HG02885 (cell line): ENCODE measurements at regions not wholly inside any gene's neighbourhood (a gene's known extent, or its start where the extent isn't known, plus 50 kb on each side); places are given as distances from the start of the nearest gene placed in this dataset.
"Not testable (repeated sequence)": the region's sequence is repeated elsewhere in the genome, so short reads cannot be mapped to it uniquely, and the experiment has no call there.

ENCODE experiments used
- ATAC-seq: cut with Tn5 transposase; IDR thresholded peaks from one replicate; pipeline ENCODE4 v1.9.1; 2021; ENCODE audit warnings: mild to moderate bottlenecking; ENCODE audit not compliant: unreplicated experiment, poor library complexity

DNA sequence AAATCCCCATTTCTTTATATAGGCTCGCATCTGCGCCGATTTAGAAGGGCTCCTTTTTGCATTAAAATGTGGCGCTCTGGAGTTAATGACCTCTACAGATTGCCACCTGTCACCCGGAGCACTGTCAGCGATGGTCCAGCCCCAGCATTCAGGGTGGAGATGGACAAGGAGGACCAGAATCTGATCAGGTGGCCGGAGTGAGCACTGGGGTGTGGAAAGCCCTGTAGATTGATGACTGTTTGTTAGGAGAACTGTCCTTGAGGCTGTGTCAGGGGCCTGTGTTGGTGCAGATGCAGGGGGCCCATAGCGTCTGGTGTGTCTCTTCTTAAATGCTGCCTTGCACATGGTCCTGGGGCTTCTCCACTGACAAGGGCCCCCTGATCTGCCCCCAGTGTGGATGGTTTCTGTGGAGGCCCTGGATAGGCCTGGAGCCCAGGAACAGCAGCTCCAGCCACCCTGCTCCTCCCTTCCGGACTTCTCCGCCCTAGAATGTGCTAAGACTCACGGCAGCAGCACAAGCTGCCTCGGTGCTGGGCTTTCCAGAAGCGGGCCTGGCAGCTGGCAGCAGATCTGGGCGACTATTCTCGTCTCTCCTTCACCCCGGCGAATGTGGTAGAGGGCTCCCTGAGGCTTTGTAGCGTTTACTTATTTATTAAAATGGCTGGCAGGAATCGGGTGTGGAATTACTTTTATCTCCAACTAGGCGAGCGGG is 1333.3 kb downstream of the BRD1 start:
- no peak for ATAC-seq

DNA sequence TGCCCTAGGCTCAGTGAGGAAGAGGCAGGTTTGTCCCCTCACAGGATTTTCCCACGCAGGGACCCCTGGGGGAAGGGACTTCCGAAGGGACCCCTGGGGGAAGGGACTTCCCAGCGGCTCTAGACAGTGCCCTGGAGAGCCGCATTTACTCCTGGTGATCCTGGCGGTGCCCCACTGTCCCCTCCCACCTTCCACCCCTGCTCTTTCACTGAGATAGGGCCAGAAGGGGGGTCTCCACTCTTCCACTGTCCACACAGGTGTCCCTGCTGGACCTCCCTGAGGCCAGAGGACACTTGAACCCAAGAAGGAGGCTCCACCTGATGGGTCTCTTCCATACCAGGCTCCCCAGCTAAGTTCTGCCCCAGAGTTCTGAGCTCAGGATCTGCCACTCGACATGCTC is 1333.9 kb downstream of the BRD1 start:
- no peak for ATAC-seq

DNA sequence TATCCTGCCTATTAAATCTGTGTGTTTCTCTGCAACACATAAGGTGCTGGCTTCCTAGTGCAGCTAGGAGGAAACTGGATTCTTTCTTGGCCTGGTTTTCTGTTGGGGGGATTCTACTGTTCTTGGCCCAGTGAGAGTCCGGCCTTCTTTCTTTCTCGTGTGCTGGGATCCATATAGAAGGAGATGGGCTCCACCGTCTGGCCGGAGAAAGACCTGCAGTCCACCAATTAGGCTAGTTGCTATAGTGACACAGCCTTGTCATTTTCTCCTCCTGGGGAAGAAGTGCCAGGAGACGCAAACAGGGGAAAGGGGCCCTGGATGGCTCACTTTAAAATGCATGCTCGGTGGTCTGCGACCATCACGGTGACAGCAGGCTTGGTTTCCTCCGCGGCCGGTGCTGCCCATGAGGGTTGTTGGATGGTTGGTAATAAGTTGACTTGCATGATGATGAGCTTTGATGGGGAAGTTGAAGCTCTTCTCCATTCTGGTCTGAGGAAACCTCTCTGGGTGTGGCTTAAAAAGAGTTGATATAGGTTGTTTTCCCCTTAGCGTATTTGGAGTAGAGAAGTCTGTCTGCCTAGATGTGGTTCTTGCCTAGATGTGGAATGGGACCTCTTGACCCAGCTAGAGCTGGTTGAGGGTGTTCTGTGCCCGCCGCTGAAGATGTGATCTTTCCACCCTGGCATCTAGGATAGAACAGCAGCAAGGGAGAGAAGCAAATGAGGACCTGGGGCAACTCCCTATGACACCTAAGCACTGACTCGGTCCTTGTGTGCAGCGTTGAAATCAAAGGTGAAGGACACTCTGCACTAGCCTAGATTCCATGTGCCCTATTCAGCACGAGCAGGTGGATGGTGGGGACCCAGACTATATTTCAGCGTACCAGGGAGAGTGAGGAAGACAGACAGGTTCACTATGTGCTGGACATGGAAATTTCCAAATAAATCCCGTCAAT is 1335.0 kb downstream of the BRD1 start:
- peak; percentile 47 for ATAC-seq

DNA sequence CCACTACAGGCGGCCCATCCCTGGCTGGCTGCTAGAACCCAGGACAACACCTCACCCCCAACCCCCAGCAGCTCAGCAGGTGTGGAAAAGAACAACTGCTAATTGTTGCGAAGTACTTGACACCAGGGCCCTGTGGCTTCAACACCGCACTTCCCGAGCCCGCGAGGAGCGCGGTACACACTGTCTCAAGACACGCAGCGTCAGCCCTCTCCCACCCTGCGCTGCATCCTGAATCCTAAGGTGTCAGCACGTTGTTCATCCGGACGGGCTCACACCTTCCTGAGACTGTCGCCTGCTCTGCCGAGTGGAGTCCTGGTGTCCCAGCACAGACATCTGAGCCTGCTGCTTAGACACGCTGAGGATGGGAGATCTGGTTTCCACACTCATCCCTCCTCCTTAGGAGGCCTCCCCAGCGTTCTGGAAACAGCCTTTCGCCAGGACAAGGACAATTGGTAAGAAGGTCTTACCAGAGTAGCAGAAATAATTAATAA is 1336.2 kb downstream of the BRD1 start:
- ATAC-seq: no peak

DNA sequence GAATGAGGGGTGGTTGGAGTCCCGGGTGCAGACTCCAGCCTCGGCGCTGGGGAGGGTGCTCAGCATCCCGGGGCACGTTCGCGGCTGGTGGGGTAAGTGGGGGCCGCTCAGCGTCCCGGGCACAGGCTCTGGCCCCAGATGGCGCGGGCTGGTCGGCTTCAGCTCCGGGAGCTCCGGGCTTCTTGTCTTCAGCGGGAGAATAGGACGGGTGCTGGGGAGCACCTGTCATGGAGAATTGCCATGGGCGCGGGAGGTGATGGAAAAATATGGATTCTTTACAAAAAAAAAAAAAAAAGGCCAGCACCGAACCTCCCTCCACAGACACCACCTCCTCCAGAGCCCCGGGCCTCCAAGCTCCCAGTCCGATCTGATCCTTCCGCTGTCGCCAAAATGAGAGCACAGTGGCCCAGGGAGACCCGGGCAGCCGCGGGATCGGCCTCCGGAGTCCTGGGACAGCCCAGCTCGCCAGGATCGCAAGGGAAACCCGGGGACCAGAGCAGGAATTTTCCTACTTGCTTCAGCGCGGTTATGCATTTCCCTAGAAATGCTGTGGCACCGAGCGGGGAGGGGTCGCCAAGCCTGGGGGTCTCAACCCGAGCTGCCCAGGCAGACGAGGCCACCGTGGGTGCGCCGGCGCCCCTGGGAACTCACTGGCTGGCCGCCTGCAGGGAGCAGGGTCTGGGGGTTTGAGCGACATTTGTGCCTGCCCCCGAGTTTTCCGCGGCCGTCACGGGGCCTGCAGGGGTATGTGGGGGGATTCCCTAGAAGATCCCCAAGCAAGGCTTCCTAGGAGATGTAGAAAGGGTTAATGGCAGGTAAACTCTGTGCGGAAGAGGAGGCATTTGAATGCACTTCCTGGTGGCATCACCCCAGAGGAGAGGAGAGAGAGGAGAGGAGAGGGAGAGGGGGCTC is 1336.9 kb downstream of the BRD1 start:
- no peak for ATAC-seq

DNA sequence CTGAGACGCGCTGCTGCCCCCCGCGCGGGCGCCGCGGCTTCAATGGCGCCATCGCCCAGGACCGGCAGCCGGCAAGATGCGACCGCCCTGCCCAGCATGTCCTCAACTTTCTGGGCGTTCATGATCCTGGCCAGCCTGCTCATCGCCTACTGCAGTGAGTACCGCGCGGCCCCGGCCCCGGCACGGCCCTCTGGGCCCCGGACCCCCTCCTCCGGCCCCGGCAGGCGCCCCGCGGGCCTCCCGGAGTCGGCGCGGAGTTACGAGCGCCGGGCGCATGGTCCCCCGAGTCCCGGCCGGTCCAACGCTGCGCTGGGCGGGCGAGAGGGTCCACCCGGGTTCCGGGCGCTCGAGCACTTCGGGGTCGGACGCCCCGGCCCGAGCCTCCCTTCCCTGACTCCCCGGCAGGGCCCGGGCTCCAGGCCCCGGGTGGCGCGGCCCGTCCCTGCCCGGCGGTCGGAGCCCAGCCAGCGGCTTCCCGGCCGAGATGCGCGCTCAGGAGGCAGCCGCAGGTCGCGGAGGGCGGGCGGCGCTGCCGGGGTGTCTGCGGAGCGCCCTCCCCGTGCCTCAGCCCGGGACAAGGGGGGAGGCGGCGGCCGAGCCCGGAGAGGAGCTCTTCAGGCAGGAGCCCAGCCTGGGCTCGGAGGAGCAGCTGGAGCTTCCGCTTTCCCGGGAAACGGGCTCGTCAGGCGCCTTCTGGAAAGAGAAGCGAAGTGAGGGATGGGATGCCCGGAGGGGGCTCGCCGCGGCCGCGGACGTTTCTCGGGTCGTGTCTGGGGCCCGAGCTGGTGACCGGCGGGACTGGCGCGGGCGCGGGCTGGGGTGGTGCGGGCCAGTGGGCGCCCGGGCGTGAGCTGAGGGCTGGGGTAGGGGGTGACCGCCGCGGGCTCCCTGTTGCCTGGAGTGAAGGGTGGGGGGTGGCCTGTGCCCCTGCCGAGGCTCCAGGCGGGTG is 1337.8 kb downstream of the BRD1 start:
- ATAC-seq: no peak

DNA sequence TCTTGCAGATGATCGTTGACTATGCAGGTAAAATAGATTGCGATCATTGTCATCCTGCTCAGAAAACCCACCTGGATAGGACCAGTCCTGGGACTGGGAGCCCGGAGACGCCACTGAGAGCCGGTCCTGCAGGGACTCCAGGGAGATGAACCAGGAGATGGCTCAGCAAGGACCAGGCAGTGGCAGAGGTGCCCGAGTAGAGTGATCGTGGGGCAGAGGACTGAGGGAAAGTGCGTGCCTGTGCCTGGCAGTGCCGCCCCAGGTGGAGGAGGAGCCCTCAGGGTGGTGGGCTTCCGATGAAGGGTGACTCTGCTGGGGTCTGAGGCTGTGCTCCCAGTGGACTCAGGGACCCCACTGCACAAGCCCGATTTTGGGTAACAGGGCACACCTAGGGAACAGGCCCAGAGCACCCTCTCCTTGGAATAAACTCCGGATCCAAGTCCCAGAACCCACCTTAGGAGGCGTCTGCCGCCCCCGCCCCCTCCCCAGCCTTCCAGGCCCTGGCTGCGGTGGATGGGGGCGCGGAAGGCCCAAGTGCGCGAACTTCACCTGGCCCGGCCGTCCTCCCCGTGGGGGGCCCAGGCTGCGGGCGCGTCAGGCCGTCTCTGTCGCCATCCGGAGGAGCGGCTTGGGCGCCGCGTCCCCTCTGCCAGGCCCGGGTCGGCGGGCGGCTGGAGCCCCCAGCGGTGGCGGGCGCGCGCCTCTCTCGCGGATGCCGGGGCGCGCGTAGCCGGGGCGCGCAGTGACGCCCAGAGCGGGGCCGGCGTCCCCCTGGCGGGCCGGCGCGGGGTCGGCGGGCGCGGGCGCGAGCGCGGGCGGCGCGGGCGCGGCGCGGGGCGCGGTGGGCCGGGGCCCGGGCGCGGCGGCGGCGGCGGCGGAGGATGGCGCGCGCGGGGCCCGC is 1338.8 kb downstream of the BRD1 start:
- ATAC-seq: no peak

DNA sequence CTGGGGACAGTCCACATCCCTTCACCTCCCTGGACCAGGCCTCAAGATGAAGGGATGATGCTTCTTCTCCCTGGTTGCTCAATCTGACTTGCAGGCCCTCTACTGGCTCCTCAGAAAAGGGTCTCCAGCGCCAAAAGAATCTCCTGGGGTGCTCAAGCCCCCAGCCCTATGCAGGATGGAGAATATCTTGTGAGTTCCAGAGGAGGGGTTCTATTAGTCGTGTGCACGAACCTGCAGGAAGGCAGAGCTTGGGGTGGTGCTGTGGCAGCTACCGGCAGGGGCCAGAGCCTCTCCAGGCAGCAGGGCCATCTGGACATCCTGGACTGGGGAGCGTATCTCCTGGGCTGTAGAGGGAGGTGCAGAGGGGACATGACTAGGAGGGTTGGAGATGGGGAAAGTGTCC is 1339.5 kb downstream of the BRD1 start:
- ATAC-seq: no peak

DNA sequence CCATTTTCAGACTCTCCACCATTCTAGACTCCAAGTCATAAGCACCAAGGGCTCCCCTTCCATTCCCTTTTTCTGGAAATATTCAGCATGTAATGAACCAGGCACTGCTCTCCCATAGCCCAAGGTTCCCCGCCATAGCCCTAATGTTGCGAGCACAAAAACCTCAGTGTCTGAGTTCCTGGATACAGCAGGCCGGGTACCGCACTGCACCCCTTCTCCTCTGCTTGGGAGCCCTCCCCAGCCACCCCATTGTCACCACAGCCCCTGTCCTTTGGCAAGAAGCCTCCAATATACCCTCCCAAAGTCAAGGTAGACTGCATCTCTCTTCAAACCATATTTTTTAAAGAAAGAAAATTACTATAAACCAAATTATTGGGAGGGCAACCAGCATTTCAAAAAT is 1341.1 kb downstream of the BRD1 start:
- ATAC-seq: no peak

DNA sequence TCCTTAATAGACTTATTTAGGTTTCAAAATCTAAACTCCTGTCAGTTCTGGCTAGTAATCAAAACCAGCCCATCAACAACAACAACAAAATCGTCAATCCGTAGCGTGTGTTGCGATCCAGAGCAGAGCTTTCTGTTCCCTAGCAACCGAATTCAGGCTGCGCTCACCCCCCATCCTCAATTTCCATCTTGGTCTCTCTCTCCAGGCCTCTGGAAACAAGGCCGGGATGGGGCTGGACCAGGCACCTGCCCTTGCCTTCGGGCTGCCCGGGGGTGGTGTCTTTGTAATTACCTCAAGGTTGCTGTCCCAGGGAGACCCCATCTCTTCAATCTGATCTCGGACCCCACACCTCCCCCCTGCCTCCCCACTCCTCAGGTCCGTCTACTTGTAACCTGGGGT is 1341.5 kb downstream of the BRD1 start:
- ATAC-seq: no peak

DNA sequence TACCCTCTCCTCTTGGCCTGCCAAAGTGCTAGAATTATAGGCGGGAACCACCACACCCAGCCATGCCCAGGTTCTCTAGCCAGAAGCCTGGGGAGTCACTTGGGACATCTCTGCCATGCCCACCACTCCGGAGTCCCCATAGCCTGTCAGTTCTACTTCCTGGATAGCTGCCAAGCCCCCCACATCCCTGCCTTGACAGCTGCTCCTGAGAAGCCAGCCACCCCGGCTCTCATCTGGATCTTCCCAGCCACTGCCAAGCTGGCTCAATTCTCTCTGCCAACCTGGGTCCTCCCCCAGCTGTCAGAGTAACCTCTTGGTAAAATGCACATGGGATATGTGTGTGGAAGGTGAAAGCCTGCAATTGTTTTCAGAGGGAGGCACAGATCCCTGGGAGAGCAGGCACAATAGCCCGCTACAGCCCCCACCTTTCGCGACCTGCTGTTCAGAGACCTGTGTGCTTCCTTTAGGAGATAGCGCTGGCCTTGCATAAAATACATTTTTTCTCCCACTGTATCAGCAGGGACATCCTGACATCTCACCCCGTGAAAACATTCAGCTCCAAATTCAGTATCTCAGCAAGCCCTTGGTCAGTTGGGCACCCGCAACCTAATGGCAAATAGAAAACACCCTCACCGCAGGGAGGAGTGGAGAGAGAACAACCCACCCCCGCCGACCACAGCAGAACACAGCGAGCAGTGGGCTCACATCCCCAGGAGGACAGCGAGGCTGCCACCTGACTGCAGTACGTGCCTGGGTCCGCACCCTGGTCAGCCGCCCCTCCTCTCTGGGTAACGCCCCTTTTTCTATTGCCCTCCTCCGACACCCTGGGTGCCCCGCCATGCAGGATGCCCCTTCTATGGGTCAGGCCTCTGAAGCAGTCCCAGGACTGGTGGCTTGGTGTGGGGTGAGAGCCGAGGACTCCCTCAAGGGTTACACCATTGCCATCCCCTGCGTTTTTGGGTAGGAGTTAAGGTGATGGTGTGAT is 1342.2 kb downstream of the BRD1 start:
- ATAC-seq: no peak

DNA sequence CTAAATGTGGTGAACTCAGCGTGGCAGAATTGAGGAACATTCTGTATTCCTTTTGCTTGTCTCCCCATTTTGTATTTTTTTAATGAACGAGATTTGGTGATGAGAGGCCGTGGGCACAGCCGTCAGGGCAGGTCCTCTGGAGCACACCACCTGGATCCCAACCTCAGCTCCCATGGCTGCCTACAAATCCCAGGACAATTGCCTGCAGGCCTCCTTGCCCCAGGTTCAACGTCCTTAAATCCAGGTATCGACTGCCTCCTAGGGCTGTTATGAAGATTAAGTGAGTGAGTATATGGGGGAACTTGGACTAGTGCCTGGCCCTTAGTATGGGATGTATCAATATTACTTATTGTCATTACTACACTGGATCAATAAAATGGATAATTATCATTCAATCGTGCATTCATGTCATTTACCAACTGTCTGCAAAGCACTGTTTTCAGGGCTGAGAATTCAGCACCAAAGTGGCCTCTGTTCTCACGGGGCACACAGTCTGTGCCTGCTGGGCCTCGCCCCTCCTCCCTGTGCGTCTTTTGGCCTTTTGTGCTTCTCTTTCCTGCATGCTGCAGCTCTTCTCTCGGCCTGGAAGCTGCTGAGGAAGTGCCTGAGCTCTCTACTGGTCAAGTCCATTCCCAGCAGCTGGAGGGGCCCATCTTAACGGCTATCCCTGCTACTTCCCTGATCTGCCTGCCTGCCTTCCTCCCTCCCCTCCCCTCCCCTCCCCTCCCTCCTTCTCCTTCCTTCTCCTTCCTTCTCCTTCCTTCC is 1343.7 kb downstream of the BRD1 start:
- ATAC-seq: no peak

DNA sequence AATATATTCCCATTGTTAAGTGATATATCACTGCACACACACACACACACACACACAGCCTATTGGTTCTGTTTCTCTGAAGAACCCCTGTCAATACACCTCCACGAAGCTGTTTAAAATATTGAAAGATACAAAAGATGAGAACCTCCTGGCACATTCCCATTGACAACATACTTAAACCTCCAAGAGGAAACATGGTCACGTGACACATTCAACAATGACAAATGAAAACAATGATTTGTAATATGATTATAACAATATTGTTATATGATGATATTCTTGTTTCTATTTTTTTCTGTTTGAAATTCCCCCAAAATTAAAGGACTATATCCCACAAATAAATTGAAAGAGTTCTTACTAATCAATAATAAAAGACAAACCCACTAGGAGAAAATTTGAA is 1344.9 kb downstream of the BRD1 start:
- no peak for ATAC-seq

DNA sequence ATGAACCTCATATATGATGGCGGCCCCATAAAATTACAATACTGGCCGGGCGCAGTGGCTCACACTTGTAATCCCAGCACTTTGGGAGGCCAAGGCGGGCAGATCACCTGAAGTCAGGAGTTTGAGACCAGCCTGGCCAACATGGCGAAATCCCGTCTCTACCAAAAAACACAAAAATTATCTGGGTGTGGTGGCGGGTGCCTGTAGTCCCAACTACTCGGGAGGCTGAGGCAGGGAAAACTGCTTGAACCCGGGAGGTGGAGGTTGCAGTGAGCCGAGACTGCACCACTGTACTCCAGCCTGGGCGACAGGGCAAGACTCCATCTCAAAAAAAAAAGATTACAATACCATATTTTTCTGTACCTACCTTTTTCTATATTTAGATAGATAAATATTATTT is 1345.5 kb downstream of the BRD1 start:
- ATAC-seq: not testable (repeated sequence)

DNA sequence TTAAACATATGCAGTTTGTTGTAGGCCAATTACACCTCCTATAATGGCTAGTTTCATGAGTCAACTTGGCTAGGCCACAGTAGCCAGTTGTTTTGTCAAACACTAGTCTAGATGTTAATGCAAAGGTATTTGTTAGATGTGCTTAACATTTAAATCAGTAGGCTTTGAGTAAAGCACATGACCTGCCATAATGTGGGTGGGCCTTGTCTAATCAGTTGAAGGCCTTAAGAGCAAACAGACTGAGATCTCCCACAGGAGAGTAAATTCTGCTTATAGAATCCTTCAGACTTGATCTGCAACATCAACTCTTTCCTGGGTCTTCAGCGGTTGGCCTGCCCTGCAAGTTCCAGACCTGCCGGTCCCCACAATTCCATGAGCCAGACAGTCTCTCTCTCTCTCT is 1345.9 kb downstream of the BRD1 start:
- no peak for ATAC-seq

DNA sequence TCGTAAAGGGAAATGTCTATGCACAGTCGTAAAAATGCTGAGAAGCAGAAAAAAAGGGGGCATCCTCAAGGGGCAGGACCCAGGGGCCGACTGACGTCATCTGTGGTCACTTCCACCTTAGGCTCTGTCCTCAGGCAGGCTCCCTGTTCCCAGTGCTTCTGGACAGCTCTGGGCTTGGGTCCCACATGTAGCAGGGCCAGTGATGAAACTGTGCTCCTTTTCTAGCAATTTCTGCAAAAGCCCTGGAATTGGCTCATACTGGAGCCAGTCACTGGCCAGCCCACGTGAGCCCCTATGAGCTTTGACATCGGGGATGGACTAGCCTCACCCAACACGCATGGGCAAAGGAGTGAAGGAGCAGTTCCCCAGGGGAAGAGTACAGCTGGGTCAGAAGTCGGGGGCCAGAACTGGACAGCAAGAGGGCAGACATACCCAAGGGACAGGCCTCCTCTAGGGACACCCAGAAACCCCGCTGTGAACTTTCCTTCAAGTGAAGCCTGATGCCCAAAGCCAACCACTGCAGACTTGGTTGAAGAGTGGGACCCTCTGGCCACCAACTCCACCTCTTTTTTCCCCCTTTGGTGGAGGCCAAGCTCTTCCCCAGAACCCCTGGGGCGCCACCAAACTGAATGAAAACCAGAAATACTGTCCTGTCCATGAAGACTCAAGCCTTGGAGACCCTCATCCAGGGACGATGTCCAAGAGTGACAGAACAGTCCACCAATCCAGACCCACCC is 1349.0 kb downstream of the BRD1 start:
- no peak for ATAC-seq
